Loucy (cell line): ENCODE measurements at regions not wholly inside any gene's neighbourhood (a gene's known extent, or its start where the extent isn't known, plus 50 kb on each side); places are given as distances from the start of the nearest gene placed in this dataset.

ENCODE experiments used
- EZH2phosphoT487 ChIP-seq: fragments of 200-600 bp; IDR thresholded peaks from 2 replicates; pipeline ENCODE4 v1.6.1; 2018; ENCODE audit warnings: antibody characterized with exemption, mild to moderate bottlenecking, moderate library complexity, borderline replicate concordance
- TF ChIP-seq, protein P1 (sequence below): fragments of 200-600 bp; sonication (generic); conservative IDR thresholded peaks from 2 replicates; pipeline ENCODE4 v1.5.1; 2014; ENCODE audit warnings: mild to moderate bottlenecking, antibody characterized with exemption, low read length

DNA sequence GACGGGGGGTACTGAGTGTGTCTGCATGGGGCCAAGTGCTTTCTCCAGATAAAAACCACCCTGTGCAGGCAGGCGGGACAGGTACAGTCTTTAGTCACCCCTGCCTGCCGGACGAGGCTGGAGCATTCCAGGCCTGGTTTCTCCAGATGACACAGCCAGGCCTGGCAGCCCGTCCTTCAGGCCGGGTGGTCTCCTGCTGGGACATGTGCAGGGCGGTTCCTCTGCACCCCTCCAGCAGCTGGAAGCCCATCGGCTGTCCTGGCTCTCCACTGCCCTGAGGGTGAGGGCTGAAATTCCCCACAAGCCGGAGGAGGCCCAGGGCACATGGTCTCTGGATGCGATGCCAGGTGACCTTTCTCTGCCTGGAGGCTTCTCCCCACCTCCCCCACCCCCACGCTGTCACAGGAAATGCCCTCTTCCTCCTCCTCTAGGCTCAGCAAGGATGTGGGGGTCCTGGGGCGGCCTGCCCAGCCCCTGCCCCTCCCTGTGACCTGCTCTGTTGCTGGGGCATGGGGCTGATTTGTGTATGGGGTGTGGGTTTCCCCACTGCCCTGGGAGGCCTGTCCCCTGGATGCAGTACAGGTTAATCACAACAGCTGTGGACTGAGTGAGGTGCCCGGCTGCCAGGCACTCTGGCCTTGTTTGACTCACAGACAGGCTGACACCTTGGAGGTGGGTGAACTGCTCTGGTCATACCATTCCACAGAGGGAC, 110.7 kb upstream of the LRPAP1 start:
- TF ChIP-seq EZH2phosphoT487, result no peak
- TF ChIP-seq, protein P1, sequence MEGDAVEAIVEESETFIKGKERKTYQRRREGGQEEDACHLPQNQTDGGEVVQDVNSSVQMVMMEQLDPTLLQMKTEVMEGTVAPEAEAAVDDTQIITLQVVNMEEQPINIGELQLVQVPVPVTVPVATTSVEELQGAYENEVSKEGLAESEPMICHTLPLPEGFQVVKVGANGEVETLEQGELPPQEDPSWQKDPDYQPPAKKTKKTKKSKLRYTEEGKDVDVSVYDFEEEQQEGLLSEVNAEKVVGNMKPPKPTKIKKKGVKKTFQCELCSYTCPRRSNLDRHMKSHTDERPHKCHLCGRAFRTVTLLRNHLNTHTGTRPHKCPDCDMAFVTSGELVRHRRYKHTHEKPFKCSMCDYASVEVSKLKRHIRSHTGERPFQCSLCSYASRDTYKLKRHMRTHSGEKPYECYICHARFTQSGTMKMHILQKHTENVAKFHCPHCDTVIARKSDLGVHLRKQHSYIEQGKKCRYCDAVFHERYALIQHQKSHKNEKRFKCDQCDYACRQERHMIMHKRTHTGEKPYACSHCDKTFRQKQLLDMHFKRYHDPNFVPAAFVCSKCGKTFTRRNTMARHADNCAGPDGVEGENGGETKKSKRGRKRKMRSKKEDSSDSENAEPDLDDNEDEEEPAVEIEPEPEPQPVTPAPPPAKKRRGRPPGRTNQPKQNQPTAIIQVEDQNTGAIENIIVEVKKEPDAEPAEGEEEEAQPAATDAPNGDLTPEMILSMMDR, result no peak
